ENCODE measurements at regions not wholly inside any gene's neighbourhood (a gene's known extent, or its start where the extent isn't known, plus 50 kb on each side); places are given as distances from the start of the nearest gene placed in this dataset.

- no peak overlapping the region for H3K27ac ChIP-seq
- H3K4me3 ChIP-seq, result no peak overlapping the region
- no peaks in the 10 kb centered on the region for H3K36me3 ChIP-seq
- WGBS, result 73% methylated on average over 2 of the region's 2 CpGs
- no peak for DNase-seq (ENCODE audit: low spot score in 2 of 2)
- no peaks in the 10 kb centered on the region for H3K9me3 ChIP-seq
- H3K4me1 ChIP-seq, result no peaks in the 10 kb centered on the region
- TF ChIP-seq EP300 (IDR thresholded peaks at IDR 0.05) (no peak), POLR2A (IDR thresholded peaks at IDR 0.05) (no peak), POLR2AphosphoS5 (IDR thresholded peaks at IDR 0.05) (no peak)
- TF ChIP-seq, protein P1, sequence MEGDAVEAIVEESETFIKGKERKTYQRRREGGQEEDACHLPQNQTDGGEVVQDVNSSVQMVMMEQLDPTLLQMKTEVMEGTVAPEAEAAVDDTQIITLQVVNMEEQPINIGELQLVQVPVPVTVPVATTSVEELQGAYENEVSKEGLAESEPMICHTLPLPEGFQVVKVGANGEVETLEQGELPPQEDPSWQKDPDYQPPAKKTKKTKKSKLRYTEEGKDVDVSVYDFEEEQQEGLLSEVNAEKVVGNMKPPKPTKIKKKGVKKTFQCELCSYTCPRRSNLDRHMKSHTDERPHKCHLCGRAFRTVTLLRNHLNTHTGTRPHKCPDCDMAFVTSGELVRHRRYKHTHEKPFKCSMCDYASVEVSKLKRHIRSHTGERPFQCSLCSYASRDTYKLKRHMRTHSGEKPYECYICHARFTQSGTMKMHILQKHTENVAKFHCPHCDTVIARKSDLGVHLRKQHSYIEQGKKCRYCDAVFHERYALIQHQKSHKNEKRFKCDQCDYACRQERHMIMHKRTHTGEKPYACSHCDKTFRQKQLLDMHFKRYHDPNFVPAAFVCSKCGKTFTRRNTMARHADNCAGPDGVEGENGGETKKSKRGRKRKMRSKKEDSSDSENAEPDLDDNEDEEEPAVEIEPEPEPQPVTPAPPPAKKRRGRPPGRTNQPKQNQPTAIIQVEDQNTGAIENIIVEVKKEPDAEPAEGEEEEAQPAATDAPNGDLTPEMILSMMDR (IDR thresholded peaks at IDR 0.05), result no peak
- H3K27me3 ChIP-seq, result no peaks in the 10 kb centered on the region
Measured at GRCh38 chr1:213573648-213574009, 414.1 kb upstream of the PROX1 start.

DNA sequence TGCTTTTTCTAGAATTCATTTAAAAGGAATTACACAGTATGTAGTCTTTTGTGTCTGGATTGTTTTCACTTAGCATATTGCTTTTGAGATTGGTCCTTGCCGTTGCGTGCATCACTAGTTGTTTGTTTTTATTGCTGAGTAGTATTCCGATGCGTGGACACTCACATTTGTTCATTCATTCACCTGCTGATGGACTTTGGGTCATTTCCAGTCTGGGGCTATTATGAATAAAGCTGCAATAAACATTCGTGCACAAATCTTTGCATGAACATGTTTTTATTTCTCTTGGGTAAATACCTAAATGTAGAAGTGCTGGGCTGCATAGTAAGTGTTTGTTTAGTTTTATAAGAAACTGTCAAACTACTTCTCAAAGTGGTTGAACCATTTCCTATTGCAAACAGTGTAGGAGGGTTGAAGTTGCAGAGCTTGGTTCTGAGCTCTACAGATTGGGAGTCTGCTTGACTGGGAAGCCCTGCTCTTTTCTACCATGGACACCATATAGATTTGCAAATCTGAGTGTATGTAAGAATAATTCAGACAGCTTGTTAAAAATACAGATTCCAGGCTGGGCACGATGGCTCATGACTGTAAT lies 404.7 kb upstream of the PROX1 start:
- 80% methylated on average over 6 of the region's 6 CpGs for WGBS
- Histone ChIP-seq H3K27me3 (peaks cover 5% of the 10 kb centered on the region), H3K9me3 (no peaks in the 10 kb centered on the region), H3K27ac (no peak overlapping the region), H3K4me3 (no peak overlapping the region), H3K36me3 (no peaks in the 10 kb centered on the region), H3K4me1 (no peaks in the 10 kb centered on the region)
- no peak for DNase-seq (ENCODE audit: low spot score in 2 of 2)
- TF ChIP-seq POLR2A (IDR thresholded peaks at IDR 0.05), result no peak
- no peak for TF ChIP-seq POLR2AphosphoS5 (IDR thresholded peaks at IDR 0.05)
- TF ChIP-seq EP300 (IDR thresholded peaks at IDR 0.05), result no peak
- TF ChIP-seq, protein P1 (IDR thresholded peaks at IDR 0.05), result no peak

DNA sequence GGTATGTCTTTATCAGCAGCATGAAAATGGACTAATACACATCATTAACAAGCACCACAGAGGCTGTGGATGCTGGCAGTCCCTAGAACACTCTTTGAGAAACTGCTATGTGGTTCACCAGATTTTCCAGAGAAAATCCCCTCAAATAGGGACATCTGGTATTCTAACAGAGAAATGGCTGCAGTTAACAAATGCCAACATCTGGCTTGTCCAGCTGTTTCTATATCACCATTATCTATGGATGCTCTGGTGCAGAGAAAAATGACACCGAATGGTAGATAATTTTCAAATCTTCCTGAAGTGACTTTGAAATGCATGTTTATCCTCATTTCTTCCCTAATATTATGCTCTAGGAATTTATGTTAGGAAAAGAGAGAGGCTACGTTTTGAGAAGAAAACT lies 403.5 kb upstream of the PROX1 start:
- no peak overlapping the region for H3K4me3 ChIP-seq
- H3K27ac ChIP-seq, result no peak overlapping the region
- 47% methylated on average over 2 of the region's 2 CpGs for WGBS
- no peaks in the 10 kb centered on the region for H3K4me1 ChIP-seq
- no peak for TF ChIP-seq EP300 (IDR thresholded peaks at IDR 0.05)
- TF ChIP-seq, protein P1 (IDR thresholded peaks at IDR 0.05), result no peak
- no peak for TF ChIP-seq POLR2A (IDR thresholded peaks at IDR 0.05)
- TF ChIP-seq POLR2AphosphoS5 (IDR thresholded peaks at IDR 0.05), result no peak
- no peak for DNase-seq (ENCODE audit: low spot score in 2 of 2)
- H3K36me3 ChIP-seq, result no peaks in the 10 kb centered on the region
- peaks cover 5% of the 10 kb centered on the region for H3K27me3 ChIP-seq
- no peaks in the 10 kb centered on the region for H3K9me3 ChIP-seq

GRCh38 chr1:213585402-213585801 lies 402.4 kb upstream of the PROX1 start:
- TF ChIP-seq EP300 (IDR thresholded peaks at IDR 0.05) (no peak), POLR2A (IDR thresholded peaks at IDR 0.05) (no peak), POLR2AphosphoS5 (IDR thresholded peaks at IDR 0.05) (no peak)
- TF ChIP-seq, protein P1 (IDR thresholded peaks at IDR 0.05), result no peak
- H3K4me1 ChIP-seq, result no peaks in the 10 kb centered on the region
- no peak overlapping the region for H3K27ac ChIP-seq
- no peak overlapping the region for H3K4me3 ChIP-seq
- peaks cover 5% of the 10 kb centered on the region for H3K27me3 ChIP-seq
- DNase-seq (ENCODE audit: low spot score in 2 of 2), result no peak
- no peaks in the 10 kb centered on the region for H3K36me3 ChIP-seq
- H3K9me3 ChIP-seq, result no peaks in the 10 kb centered on the region
- 90% methylated on average over 2 of the region's 2 CpGs for WGBS

GRCh38 chr1:213585959-213586586 lies 401.7 kb upstream of the PROX1 start:
- H3K27ac ChIP-seq, result no peak overlapping the region
- WGBS, result 34% methylated on average over 6 of the region's 6 CpGs
- H3K36me3 ChIP-seq, result no peaks in the 10 kb centered on the region
- H3K4me1 ChIP-seq, result no peaks in the 10 kb centered on the region
- H3K9me3 ChIP-seq, result no peaks in the 10 kb centered on the region
- DNase-seq (ENCODE audit: low spot score in 2 of 2), result no peak
- peaks cover 5% of the 10 kb centered on the region for H3K27me3 ChIP-seq
- no peak for TF ChIP-seq EP300 (IDR thresholded peaks at IDR 0.05)
- no peak for TF ChIP-seq POLR2AphosphoS5 (IDR thresholded peaks at IDR 0.05)
- TF ChIP-seq, protein P1 (IDR thresholded peaks at IDR 0.05), result no peak
- no peak for TF ChIP-seq POLR2A (IDR thresholded peaks at IDR 0.05)
- H3K4me3 ChIP-seq, result no peak overlapping the region
